ENCODE measurements at regions not wholly inside any gene's neighbourhood (a gene's known extent, or its start where the extent isn't known, plus 50 kb on each side); places are given as distances from the start of the nearest gene placed in this dataset.

GRCh38 chr2:53558867-53559266 is 208.7 kb upstream of the CHAC2 start:
- Histone ChIP-seq H3K27me3 (no peaks in the 10 kb centered on the region), H3K4me3 (no peak overlapping the region), H3K9me3 (peaks cover 0 to 27% (median 6%) of the 10 kb centered on the region in 11 donors), H3K4me1 (no peaks in the 10 kb centered on the region), H3K36me3 (no peaks in the 10 kb centered on the region), H3K27ac (no peak overlapping the region)
- no peak for TF ChIP-seq CTCF (IDR thresholded peaks at IDR 0.05)
- ATAC-seq = no peak
- DNase-seq = no peak
- 72 to 84% methylated on average over 2 of the region's 2 CpGs for WGBS, 2 donors
- intact Hi-C loops (cut with DNase I) = no loop called here

DNA sequence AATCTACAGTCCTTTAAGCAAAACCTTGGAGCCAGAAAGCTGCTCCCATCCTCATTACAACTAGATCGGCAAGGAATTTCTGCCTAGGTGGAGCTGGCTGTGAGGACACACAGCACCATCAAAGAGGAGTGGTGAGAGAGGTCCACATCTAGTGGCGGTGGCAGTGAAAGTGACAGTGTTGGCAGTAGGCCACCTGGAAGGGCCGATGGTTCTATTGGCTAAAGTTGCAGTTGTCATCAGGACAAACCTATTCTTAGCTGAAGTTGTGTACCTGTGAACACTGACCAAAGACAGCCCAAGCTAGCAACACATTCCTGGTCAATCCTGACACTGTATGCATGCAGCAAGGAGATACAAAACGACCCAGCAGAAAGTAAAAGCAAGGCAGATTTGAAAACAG is 218.1 kb upstream of the CHAC2 start:
- WGBS, 2 donors = 37 to 50% methylated on average over 4 of the region's 4 CpGs
- Histone ChIP-seq H3K27ac (peak overlapping the region in 1 of 10 donors; percentile 1), H3K36me3 (no peaks in the 10 kb centered on the region), H3K4me3 (no peak overlapping the region), H3K9me3 (peaks cover 0 to 18% (median 0%) of the 10 kb centered on the region in 11 donors), H3K4me1 (peaks cover 0 to 6% (median 0%) of the 10 kb centered on the region in 9 donors), H3K27me3 (no peaks in the 10 kb centered on the region)
- DNase-seq = peak; percentile 57 to 61
- no peak for TF ChIP-seq CTCF (IDR thresholded peaks at IDR 0.05)
- peak; percentile 86 to 99 (median 92) for ATAC-seq
- intact Hi-C loops (cut with DNase I) = no loop called here

- DNase-seq (no peak), ATAC-seq (no peak)
- Histone ChIP-seq H3K9me3 (peaks cover 0 to 21% (median 13%) of the 10 kb centered on the region in 11 donors), H3K4me1 (peaks cover 0 to 5% (median 0%) of the 10 kb centered on the region in 9 donors), H3K4me3 (no peak overlapping the region), H3K36me3 (no peaks in the 10 kb centered on the region), H3K27me3 (no peaks in the 10 kb centered on the region), H3K27ac (no peak overlapping the region)
- no peak for TF ChIP-seq CTCF (IDR thresholded peaks at IDR 0.05)
- 75 to 77% methylated on average over 4 of the region's 4 CpGs for WGBS, 2 donors
- intact Hi-C loops (cut with DNase I) = no loop called here
These were observed 222.0 kb upstream of the CHAC2 start for GRCh38 chr2:53545604-53546003.

DNA sequence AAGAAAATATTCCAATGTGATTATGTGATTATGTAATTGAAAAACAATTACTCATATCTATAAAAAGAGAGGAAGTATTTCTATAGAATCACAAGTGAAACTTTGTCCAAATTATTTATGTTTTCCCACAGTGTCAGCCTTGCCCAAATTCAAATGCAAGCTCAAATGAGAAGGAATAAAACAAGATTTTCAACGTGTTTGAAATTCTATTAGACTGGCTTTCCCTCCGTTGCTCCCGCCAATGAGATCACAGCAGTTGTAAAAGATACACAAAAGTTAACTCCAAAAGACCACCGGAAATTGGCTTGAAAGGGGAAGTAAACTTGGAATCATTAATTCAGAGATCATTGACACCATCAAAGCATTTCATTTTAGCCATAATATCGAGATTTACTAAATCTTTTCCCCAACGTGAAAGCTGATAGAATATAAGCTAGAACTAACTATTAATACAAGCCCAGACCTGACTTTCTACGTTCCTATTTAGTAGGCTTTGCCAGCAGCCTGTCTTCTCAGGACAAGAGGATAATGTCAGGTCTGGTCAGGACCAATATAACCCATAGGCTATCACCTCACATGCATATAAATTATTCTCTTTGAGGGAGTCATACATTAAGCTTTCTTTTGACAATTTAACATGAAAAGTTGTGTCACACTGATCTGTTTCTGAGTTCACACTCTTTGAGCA is 222.6 kb upstream of the CHAC2 start:
- no peak for TF ChIP-seq CTCF (IDR thresholded peaks at IDR 0.05)
- Histone ChIP-seq H3K27ac (no peak overlapping the region), H3K27me3 (no peaks in the 10 kb centered on the region), H3K36me3 (no peaks in the 10 kb centered on the region), H3K4me3 (no peak overlapping the region), H3K4me1 (no peaks in the 10 kb centered on the region), H3K9me3 (peaks cover 0 to 23% (median 13%) of the 10 kb centered on the region in 11 donors)
- 69 to 75% methylated on average over 7 of the region's 7 CpGs for WGBS, 2 donors
- intact Hi-C loops (cut with DNase I) = no loop called here
- ATAC-seq = no peak
- no peak for DNase-seq
